ENCODE measurements at regions not wholly inside any gene's neighbourhood (a gene's known extent, or its start where the extent isn't known, plus 50 kb on each side); places are given as distances from the start of the nearest gene placed in this dataset.

DNA sequence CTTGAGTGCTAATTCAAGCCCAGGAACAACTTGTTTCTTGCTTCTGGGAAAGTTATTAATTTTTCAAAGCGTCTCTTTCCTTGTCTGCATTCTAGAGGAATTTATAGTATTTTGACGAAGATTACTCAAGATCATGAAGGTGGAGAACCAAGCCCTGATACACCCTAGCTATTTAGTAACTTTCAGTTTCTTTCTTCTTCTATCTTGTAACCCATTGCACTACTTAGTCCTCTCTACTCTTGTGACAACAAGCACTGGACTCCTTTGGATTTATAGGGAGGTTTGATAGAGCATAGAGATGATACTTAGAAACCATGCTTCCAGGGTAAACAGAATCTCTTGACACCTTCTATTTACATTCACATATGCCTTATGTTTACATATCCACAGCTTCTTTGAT, 203.3 kb upstream of the GRM7 start:
- Histone ChIP-seq H3K4me3 (ENCODE audit: low read depth, low read length) (no peak overlapping the region), H3K36me3 (no peaks in the 10 kb centered on the region), H3K27me3 (ENCODE audit: insufficient read depth, low read depth, severe bottlenecking) (peaks cover 15% of the 10 kb centered on the region), H3K27ac (no peak overlapping the region), H3K9me3 (ENCODE audit: severe bottlenecking) (no peaks in the 10 kb centered on the region)
- TF ChIP-seq, protein P1, sequence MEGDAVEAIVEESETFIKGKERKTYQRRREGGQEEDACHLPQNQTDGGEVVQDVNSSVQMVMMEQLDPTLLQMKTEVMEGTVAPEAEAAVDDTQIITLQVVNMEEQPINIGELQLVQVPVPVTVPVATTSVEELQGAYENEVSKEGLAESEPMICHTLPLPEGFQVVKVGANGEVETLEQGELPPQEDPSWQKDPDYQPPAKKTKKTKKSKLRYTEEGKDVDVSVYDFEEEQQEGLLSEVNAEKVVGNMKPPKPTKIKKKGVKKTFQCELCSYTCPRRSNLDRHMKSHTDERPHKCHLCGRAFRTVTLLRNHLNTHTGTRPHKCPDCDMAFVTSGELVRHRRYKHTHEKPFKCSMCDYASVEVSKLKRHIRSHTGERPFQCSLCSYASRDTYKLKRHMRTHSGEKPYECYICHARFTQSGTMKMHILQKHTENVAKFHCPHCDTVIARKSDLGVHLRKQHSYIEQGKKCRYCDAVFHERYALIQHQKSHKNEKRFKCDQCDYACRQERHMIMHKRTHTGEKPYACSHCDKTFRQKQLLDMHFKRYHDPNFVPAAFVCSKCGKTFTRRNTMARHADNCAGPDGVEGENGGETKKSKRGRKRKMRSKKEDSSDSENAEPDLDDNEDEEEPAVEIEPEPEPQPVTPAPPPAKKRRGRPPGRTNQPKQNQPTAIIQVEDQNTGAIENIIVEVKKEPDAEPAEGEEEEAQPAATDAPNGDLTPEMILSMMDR (IDR thresholded peaks at IDR 0.05; ENCODE audit: low read depth, low read length) = no peak
- no peak for DNase-seq

DNA sequence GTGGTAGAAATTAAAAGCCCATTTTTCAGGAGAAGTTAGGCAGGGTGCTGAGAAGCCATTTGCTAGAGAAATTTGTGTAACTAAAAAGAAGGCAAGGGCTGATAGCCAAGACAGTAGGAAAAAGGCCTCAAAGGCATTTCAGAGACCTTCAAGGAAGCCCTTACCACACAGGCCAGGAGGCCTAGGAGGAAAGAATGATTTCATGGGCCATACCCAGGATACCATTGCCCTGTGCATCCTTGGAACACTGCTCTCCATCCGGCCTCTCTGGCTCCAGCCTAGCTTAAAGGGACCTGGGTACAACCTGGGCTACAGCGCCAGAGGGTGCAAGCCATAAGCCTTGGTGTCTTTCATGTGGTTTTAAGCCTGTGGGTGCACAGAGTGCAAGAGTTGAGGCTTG, 193.6 kb upstream of the GRM7 start:
- Histone ChIP-seq H3K36me3 (no peaks in the 10 kb centered on the region), H3K27ac (no peak overlapping the region), H3K4me3 (ENCODE audit: low read depth, low read length) (no peak overlapping the region), H3K27me3 (ENCODE audit: insufficient read depth, low read depth, severe bottlenecking) (peaks cover 13% of the 10 kb centered on the region), H3K9me3 (ENCODE audit: severe bottlenecking) (no peaks in the 10 kb centered on the region)
- TF ChIP-seq, protein P1 (IDR thresholded peaks at IDR 0.05; ENCODE audit: low read depth, low read length) = no peak
- no peak for DNase-seq

DNA sequence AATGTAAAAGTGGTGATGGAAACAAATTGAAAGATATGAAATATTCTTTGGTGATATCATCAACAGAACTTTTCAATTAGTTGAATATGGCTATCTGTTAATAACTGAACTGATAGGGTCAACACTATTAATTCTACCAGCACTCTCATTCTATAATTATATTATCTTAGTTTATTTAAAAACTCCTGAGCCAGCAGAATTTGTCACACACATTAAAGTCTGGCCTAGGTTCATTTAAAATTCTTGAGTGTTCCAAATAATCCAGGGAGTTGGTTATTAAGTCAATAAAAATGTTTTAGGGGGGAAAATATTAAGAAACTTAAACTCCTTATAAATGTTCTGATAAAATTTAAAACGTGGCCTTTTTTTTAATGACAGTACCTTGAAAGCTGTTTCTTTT, 189.6 kb upstream of the GRM7 start:
- Histone ChIP-seq H3K4me3 (ENCODE audit: low read depth, low read length) (no peak overlapping the region), H3K9me3 (ENCODE audit: severe bottlenecking) (no peaks in the 10 kb centered on the region)
- TF ChIP-seq, protein P1 (IDR thresholded peaks at IDR 0.05; ENCODE audit: low read depth, low read length) = no peak

DNA sequence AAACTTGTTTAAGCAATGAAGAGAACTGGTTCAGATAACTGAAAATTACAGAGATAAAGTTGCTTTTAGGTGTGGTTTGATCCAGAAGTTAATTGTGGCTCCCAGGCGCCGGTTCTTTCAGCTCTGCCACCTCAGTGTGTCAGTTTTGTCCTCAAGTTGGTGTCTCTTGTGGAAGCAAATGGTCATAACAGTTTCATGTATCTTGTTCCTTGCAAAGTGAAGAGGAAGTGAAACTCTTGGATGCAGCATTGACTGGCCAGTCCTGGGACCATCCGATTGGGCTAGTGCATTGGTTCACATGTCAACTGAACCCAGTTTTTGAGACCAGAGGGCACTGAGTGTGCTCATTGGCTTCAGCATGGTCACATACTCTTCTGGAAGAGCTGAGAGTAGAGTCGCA, 181.4 kb upstream of the GRM7 start:
- DNase-seq = no peak
- H3K9me3 ChIP-seq (ENCODE audit: severe bottlenecking) = no peaks in the 10 kb centered on the region
- TF ChIP-seq, protein P1 (IDR thresholded peaks at IDR 0.05; ENCODE audit: low read depth, low read length) = no peak

More for the DNA sequence above, 189.6 kb upstream of the GRM7 start:
- Histone ChIP-seq H3K27me3 (ENCODE audit: insufficient read depth, low read depth, severe bottlenecking) (peaks cover 18% of the 10 kb centered on the region), H3K36me3 (no peaks in the 10 kb centered on the region), H3K27ac (no peak overlapping the region)
- DNase-seq = no peak

DNA sequence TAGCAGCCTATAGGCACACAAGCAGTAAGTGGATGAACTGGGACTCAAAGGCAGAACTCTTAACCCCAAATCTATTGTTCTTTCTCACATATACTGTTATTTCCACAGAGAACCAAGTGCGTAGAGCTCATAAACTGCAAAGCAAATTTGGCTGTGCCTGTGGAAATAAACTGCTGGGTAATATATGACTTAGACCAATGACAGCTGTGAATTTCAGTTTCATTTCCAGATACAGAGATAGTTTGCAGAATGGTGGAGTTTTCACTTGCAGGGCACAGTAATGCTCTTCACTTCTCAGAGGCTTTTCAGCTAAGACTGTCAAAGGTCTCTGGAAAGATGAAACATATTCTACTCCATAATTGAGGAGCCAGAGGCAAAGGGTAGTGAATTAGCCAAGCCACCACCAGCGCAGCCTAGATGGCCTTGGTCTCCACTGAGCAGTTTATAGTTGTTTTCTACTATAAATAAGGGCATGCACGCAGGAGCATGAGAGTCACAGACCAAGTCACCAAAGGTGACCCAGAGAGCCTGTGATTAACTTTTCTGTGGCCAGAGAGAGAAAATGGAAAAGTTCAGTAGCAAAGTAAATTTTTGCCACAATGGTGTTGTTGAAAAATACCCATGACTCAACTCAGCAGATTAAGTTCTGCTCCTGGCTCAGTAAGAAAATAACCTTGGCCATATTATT, 180.7 kb upstream of the GRM7 start:
- no peak overlapping the region for H3K27ac ChIP-seq
- H3K36me3 ChIP-seq = no peaks in the 10 kb centered on the region
- no peak overlapping the region for H3K4me3 ChIP-seq (ENCODE audit: low read depth, low read length)
- H3K27me3 ChIP-seq (ENCODE audit: insufficient read depth, low read depth, severe bottlenecking) = peaks cover 35% of the 10 kb centered on the region
- TF ChIP-seq, protein P1 (IDR thresholded peaks at IDR 0.05; ENCODE audit: low read depth, low read length) = no peak
- no peak for DNase-seq
- no peaks in the 10 kb centered on the region for H3K9me3 ChIP-seq (ENCODE audit: severe bottlenecking)

More for the DNA sequence above, 181.4 kb upstream of the GRM7 start:
- Histone ChIP-seq H3K4me3 (ENCODE audit: low read depth, low read length) (no peak overlapping the region), H3K27me3 (ENCODE audit: insufficient read depth, low read depth, severe bottlenecking) (peaks cover 35% of the 10 kb centered on the region), H3K36me3 (no peaks in the 10 kb centered on the region), H3K27ac (no peak overlapping the region)

DNA sequence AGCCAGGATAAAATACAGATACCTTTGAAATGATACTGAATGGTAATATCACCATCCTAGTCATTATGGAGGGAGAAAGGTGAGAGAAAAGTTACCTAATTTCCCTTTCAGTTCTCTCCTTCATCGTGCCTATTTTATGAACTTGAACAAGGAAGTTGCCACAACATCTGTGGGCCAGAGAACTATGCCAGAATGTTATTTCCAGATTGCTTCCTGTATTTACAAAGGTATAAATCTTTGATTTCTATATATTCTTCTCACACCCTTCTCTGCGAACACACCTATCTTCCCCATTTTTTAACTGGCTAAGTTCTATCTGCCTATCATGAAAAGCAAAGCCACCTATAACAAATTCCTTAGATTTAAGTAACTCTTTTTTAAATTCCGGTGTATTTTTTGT, 163.6 kb upstream of the GRM7 start:
- H3K4me3 ChIP-seq (ENCODE audit: low read depth, low read length) = no peak overlapping the region

More for the DNA sequence above, 163.6 kb upstream of the GRM7 start:
- Histone ChIP-seq H3K27ac (no peak overlapping the region), H3K27me3 (ENCODE audit: insufficient read depth, low read depth, severe bottlenecking) (peaks cover 30% of the 10 kb centered on the region), H3K9me3 (ENCODE audit: severe bottlenecking) (no peaks in the 10 kb centered on the region), H3K36me3 (no peaks in the 10 kb centered on the region)
- no peak for DNase-seq
- TF ChIP-seq, protein P1 (IDR thresholded peaks at IDR 0.05; ENCODE audit: low read depth, low read length) = no peak

Data from WERI-Rb-1 (cell line).